KBM-7 (cell line): ENCODE measurements at regions not wholly inside any gene's neighbourhood (a gene's known extent, or its start where the extent isn't known, plus 50 kb on each side); places are given as distances from the start of the nearest gene placed in this dataset.
A peak's percentile ranks its signal among the peaks of the same experiment; 100 is the strongest.
"Not testable (repeated sequence)": the region's sequence is repeated elsewhere in the genome, so short reads cannot be mapped to it uniquely, and the experiment has no call there.

Source experiments
- DNase-seq: peaks from one replicate; pipeline ENCODE4 v3.0.0-alpha.2; 2015
- in situ Hi-C: fragments of 300-500 bp; cut with MboI; formaldehyde crosslinking; loops from 2 replicates; pipeline ENCODE4 v1.14.3; 2020; ENCODE audit warnings: low sequenced_read_pairs, low pct_unique_long_range_greater_than_20kb, mixed read lengths

DNA sequence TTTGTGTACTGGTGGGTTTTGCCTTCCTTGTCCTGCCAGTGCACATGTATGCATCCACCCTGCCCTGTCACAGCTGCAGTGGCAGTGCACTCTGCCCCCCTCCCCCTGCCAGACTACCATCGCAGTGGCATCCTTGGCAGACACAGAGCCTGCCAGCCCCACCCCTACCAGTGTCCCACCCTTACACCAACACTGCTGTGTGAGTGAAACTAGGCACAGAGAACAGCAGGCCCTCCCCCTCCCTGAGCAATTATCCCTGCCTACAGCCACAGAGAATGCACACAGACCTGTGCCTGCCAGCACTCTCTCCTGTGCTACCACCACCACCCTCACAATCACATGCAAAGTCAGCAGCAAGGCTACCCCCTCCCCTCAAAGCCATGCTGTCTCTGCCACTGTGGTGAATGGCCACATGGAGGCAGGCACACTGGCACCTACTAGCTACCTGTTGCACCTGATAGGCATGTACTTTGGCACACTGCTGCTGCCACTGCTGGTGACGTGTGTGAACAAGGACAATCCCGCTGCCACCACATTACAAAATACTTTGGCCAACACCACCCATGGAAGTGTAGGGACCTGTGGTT lies 239.8 kb downstream of the CALCRL start:
- no peak for DNase-seq
- in situ Hi-C loops, result no loop called here

DNA sequence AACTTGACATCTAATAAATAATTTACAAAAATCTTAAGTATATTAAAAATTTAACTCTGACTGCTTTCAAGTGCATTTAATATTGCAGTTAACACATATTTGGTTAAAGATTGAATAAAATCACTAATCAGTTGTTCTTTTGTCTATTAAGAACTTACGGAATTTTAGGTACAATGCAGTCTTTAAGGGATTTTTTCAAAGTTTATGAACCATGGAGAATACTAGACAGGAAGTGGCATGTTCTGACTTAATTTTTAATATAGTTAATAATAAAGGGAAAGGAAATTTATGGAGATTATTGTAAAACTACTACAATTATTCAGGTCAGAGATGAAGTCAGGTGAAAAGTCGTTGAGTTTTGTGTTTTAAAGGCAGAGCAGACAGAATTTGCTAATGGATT lies 240.9 kb downstream of the CALCRL start:
- in situ Hi-C loops, result no loop called here
- no peak for DNase-seq

- in situ Hi-C loops, result no loop called here
- no peak for DNase-seq
Observed at GRCh38 chr2:187206471-187206870, 241.6 kb downstream of the CALCRL start.

- in situ Hi-C loops, result no loop called here
- DNase-seq, result no peak
Observed at GRCh38 chr2:187206071-187206470, 242.0 kb downstream of the CALCRL start.

DNA sequence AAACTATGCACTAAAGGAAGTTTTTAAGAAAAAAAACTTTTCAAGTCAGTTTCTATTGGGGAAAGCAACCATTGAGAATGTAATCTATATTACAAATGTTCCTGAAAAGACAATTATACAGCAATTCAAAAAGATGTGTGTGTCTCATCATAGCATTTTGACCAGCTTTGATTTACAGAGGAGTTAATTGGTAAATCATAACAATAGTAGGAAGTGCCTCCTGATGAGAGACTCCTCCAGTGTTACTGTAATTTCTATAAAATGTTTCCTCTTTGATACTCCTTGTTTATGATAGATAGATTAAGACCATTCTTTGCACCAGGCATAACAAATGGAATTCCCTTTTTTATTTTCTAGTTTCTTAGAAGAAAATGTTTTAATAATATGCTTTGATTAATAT lies 249.9 kb downstream of the CALCRL start:
- no peak for DNase-seq
- in situ Hi-C loops, result no loop called here

DNA sequence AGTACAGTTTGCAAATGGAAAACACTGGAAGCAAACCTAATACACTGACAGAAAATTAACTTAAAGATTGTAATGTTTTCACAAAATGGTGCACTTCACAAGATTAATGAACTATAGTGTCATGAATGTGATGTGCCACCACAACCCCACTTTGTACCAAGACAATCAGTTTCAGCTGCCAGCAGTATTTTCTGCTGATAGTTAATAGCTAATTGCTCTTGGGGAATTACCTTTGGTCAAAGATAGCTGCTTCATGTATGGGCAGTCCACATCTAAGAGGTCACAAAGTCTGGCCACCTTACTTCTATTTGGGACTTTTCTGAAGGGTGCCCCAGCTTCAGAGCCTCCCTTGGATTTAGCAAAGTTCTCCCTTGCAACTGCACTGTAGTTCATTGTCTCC lies 254.0 kb downstream of the CALCRL start:
- in situ Hi-C loops, result no loop called here

GRCh38 chr2:187188783-187189631 lies 259.0 kb downstream of the CALCRL start:
- no peak for DNase-seq
- in situ Hi-C loops, result no loop called here

More for the DNA sequence above, 254.0 kb downstream of the CALCRL start:
- no peak for DNase-seq

DNA sequence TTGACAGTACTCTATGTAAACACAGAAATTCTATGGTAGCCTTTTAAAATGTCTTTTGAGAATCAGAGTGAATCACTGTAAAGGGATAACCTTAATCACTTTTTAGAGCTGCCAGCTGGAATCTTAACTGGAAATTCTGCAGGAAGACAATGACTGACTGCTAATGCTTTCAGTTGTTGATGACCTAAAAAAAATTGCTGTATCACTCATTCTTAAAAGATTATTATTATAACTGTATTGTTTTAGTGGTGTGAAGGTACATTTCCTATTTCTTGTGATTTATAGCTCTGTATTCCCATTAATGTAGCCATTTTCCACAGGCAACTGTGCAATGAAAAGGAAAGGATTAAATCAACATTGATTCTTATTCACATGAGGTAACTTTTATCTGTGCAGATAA lies 260.5 kb downstream of the CALCRL start:
- no peak for DNase-seq
- in situ Hi-C loops, result no loop called here

DNA sequence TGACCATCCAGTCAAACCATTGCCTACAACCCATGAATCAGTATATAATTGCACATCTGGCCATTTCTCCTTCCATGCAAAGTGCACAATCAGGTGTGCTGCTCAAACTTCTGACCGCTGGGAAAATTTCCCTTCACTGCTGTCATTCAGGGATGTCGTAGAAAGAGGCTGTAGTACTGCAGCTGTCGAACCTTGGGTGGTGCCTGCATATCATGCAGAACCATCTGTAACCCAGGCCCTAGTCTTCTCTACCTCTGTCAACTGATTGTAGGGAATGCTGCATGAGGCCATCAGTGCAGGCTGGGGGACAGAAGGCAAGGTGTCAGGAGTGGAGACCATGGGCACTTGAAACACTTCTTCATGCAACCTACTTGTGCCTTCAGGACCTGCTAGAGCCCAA lies 267.5 kb downstream of the CALCRL start:
- DNase-seq, result no peak
- in situ Hi-C loops, result no loop called here

DNA sequence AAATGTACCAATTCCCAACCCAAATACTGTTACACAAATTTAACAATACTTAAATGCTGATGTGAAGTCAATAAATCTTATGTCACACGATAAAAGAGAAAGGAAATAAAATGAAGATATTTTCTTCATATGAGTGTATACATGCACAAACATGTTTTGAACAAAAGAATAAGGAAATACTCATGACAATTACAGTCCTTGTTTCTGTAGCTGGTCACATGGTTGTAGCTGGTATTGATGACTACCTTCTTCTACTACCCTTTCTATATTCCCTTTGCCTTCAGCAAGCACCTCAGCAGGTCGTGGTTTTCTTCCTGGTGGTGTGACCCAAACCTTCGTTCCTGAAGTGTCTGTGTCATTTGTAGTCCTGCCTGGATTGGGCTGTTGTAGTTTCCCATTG lies 269.2 kb downstream of the CALCRL start:
- in situ Hi-C loops, DNase-seq: not testable (repeated sequence)

DNA sequence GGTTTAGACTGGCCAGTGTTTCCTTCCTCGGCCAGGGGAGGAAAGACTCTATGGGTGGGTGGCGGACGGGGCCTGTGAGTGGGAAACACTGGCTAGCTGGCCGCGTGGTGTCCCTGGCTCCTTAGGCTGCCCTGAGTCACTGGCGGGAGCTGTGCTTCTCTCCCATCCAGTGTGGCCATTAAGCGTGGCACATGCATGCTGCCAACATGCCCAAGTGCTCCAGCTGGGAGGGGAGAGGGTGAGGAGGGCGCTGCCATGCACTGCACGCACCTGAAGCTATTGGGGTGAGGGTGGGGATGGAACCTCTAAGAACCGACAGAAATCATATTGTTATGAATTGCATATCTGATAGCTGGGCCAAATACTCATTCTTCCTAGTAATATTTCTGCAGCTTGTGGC lies 270.8 kb downstream of the CALCRL start:
- DNase-seq, result no peak
- in situ Hi-C loops, result no loop called here

GRCh38 chr2:187174582-187174981 lies 273.5 kb downstream of the CALCRL start:
- in situ Hi-C loops, result no loop called here
- DNase-seq, result no peak

DNA sequence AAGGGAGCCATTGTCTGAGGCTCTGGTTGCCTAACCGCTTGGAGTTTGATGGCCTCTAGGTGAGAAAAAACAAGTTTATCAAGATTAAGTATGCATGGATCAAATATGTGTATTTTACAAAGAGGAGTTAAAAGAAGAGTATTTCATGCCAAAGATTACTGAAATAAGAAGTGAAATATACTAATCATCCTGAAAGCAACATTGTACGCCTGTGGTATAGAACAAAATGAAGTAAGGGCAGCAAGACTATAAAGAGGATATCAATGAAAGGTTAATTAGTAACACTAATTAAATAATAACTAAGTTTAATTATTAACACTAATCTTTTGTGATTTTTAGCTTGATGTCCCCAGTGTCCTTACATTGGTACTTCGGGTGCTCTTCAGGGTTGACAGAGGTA lies 276.7 kb downstream of the CALCRL start:
- in situ Hi-C loops, result no loop called here
- no peak for DNase-seq

- in situ Hi-C loops, result no loop called here
Observed at GRCh38 chr2:187169864-187170263, 278.2 kb downstream of the CALCRL start.

GRCh38 chr2:187168720-187169713 lies 279.0 kb downstream of the CALCRL start:
- peak; percentile 75 for DNase-seq
- in situ Hi-C loops, result no loop called here

More at GRCh38 chr2:187169864-187170263, 278.2 kb downstream of the CALCRL start:
- DNase-seq, result no peak

- no peak for DNase-seq
- in situ Hi-C loops, result no loop called here
Observed at GRCh38 chr2:187167491-187167890, 280.6 kb downstream of the CALCRL start.

GRCh38 chr2:187165936-187166610 lies 282.0 kb downstream of the CALCRL start:
- DNase-seq, result no peak
- in situ Hi-C loops, result no loop called here

DNA sequence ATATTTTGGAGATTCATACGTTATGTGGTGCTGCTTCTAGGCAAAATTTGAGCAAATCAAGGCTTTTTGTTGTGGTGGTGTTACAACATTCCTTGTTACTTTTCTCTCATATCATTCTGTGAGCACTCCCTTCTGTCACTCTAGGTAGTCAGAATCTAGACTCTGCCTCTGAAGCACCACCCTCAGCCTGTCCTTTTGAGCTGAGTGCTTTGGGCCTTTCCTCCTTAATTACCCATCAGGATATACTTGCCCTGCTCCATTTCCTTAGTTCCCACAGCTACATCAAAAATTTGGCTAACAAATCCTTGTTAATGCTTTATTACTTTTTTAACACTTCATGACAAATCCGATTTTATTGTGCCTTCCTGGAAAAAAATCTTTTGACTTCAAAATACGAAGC lies 289.6 kb downstream of the CALCRL start:
- in situ Hi-C loops, result no loop called here
- DNase-seq, result no peak

DNA sequence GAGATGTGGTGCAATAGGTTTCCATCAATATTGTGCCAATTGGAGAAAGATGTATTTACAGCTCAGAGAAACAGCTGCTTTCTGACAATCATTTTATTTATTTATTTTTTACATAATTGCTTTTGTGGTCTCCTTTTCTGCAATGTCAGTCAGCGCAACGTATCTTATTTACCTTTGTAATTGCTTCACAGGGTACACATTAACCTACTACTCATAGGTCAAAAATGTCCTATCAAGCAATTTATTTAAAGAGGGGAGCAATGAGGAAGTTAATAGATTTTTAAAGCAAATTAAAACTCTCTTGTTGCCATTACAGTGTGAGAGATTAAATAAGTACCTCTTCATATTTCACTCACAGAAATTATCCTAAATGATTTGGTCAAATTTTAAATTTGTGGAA lies 291.0 kb downstream of the CALCRL start:
- no peak for DNase-seq
- in situ Hi-C loops, result no loop called here
